SK-N-SH (cell line): ENCODE measurements at regions not wholly inside any gene's neighbourhood (a gene's known extent, or its start where the extent isn't known, plus 50 kb on each side); places are given as distances from the start of the nearest gene placed in this dataset.

Source experiments
- CTCF ChIA-PET: fragments of 300-600, 350-600 bp; formaldehyde crosslinking; extraction: SDS; loops from one replicate; lab custom pipeline; 2021; lab: Yijun Ruan, JAX
- POLR2A ChIA-PET: fragments of 350-600 bp; sonication (Branson Sonifier 250); formaldehyde crosslinking; extraction: SDS; loops from one replicate; lab custom pipeline; 2020; ENCODE audit warnings: antibody characterized with exemption, inconsistent platforms; lab: Yijun Ruan, JAX
- DNase-seq: peaks from one replicate; pipeline ENCODE4 v3.0.0; 2012
- H2AFZ ChIP-seq: fragments of 200-600 bp; sonication (generic); 2 replicates; pipeline ENCODE4 v1.8.1; 2016; ENCODE audit warnings: antibody characterized with exemption, mild to moderate bottlenecking, low read depth
- H3F3A ChIP-seq: fragments of 200-600 bp; sonication (generic); replicated peaks from 2 replicates; pipeline ENCODE3; 2016; ENCODE audit warnings: antibody characterized with exemption, mild to moderate bottlenecking; ENCODE audit not compliant: insufficient read depth
- H3K27ac ChIP-seq, 2 experiments: fragments of 200-500 bp in 1 of 2; fragments of 200-600 bp in 1 of 2; sonication (Bioruptor generic) in 1 of 2; sonication (generic), shearing (Covaris generic) in 1 of 2; 2 replicates each; pipeline versions ENCODE4 v1.5.1 to v1.6.1; 2014 to 2016; ENCODE audit warnings: low read depth in 2 of 2, inconsistent platforms in 1 of 2, low read length in 1 of 2, mild to moderate bottlenecking in 1 of 2, mixed read lengths in 1 of 2
- H3K27me3 ChIP-seq: fragments of 200-600 bp; sonication (generic), shearing (Covaris generic); 2 replicates; pipeline ENCODE4 v1.6.1; 2016; ENCODE audit warnings: mixed run types; ENCODE audit not compliant: insufficient read depth
- H3K36me3 ChIP-seq, 2 experiments: fragments of 200-500 bp in 1 of 2; fragments of 200-600 bp in 1 of 2; sonication (Bioruptor generic) in 1 of 2; sonication (generic) in 1 of 2; replicated peaks in 1 of 2; 2 replicates each; pipeline versions ENCODE3 to v1.5.1; 2014 to 2016; ENCODE audit warnings: low read length in 1 of 2, mild to moderate bottlenecking in 1 of 2; ENCODE audit not compliant: insufficient read depth in 2 of 2, control insufficient read depth in 1 of 2
- H3K4me1 ChIP-seq, 2 experiments: fragments of 200-500 bp in 1 of 2; fragments of 200-600 bp in 1 of 2; sonication (Bioruptor generic) in 1 of 2; sonication (generic), shearing (Covaris generic) in 1 of 2; 2 replicates each; pipeline versions ENCODE4 v1.5.1 to v1.6.1; 2014 to 2016; ENCODE audit warnings: low read depth in 1 of 2, low read length in 1 of 2, mixed run types in 1 of 2; ENCODE audit not compliant: insufficient read depth in 2 of 2, control insufficient read depth in 1 of 2
- H3K4me2 ChIP-seq: fragments of 200-600 bp; sonication (generic), shearing (Covaris generic); 2 replicates; pipeline ENCODE4 v1.6.1; 2017; ENCODE audit warnings: mixed run types
- H3K4me3 ChIP-seq, 2 experiments: fragments of 200-500 bp in 1 of 2; fragments of 200-600 bp in 1 of 2; sonication (Bioruptor generic) in 1 of 2; sonication (generic), shearing (Covaris generic) in 1 of 2; 2 replicates each; pipeline versions ENCODE4 v1.5.1 to v1.8.1; 2014 to 2016; ENCODE audit warnings: low read depth in 2 of 2, inconsistent platforms in 1 of 2, low read length in 1 of 2, mild to moderate bottlenecking in 1 of 2, mixed read lengths in 1 of 2, moderate library complexity in 1 of 2
- H3K79me2 ChIP-seq: fragments of 200-600 bp; sonication (generic); 2 replicates; pipeline ENCODE4 v1.8.1; 2017; ENCODE audit warnings: mild to moderate bottlenecking; ENCODE audit not compliant: insufficient read depth
- H3K9ac ChIP-seq: fragments of 200-600 bp; sonication (generic); 2 replicates; pipeline ENCODE4 v1.6.1; 2017; ENCODE audit warnings: mixed run types
- H3K9me2 ChIP-seq: fragments of 200-600 bp; sonication (generic); 2 replicates; pipeline ENCODE4 v1.6.1; 2017; ENCODE audit warnings: mixed run types
- H3K9me3 ChIP-seq: fragments of 200-600 bp; sonication (generic); 2 replicates; pipeline ENCODE4 v1.6.1; 2017; ENCODE audit warnings: mixed run types, mild to moderate bottlenecking, moderate library complexity
- H4K20me1 ChIP-seq: fragments of 200-600 bp; sonication (generic); 2 replicates; pipeline ENCODE4 v1.6.1; 2017; ENCODE audit warnings: mild to moderate bottlenecking, mixed run types; ENCODE audit not compliant: insufficient read depth
- CHD2 ChIP-seq: fragments of 150-350 bp; IDR thresholded peaks from 2 replicates; pipeline ENCODE4 v1.6.1; 2018; ENCODE audit warnings: low read length; ENCODE audit not compliant: partially characterized antibody
- ELF1 ChIP-seq: IDR thresholded peaks from 2 replicates; pipeline ENCODE4 v1.4.0; 2012
- EP300 ChIP-seq, 2 experiments: IDR thresholded peaks; 2 replicates each; pipeline versions ENCODE4 v1.4.0 to v1.6.1; 2012; ENCODE audit warnings: borderline replicate concordance in 1 of 2, low read depth in 1 of 2, low read length in 1 of 2
- EZH2phosphoT487 ChIP-seq: fragments of 200-600 bp; sonication (generic); IDR thresholded peaks from 2 replicates; pipeline ENCODE4 v1.6.1; 2017; ENCODE audit warnings: low read depth, mixed run types, mild to moderate bottlenecking, antibody characterized with exemption, moderate library complexity, borderline replicate concordance
- FOSL2 ChIP-seq: IDR thresholded peaks from 2 replicates; pipeline ENCODE4 v1.4.0; 2012; ENCODE audit warnings: low read depth, mild to moderate bottlenecking, moderate library complexity, borderline replicate concordance
- FOXJ3 ChIP-seq: sonication (generic); formaldehyde crosslinking; IDR thresholded peaks from 2 replicates; pipeline ENCODE4 v1.5.1; 2020; ENCODE audit warnings: mild to moderate bottlenecking, missing genetic modification reagents
- FOXM1 ChIP-seq: IDR thresholded peaks from 2 replicates; pipeline ENCODE4 v1.4.0; 2012; ENCODE audit warnings: low read depth, mild to moderate bottlenecking
- GABPA ChIP-seq: IDR thresholded peaks from 2 replicates; pipeline ENCODE4 v1.4.0; 2012; ENCODE audit warnings: low read depth, mild to moderate bottlenecking
- GATA2 ChIP-seq: sonication (generic); formaldehyde crosslinking; IDR thresholded peaks from 2 replicates; pipeline ENCODE4 v1.5.0; 2020; ENCODE audit warnings: mild to moderate bottlenecking, missing genetic modification reagents
- JUND ChIP-seq: IDR thresholded peaks from 2 replicates; pipeline ENCODE4 v1.4.0; 2012
- MEF2A ChIP-seq: IDR thresholded peaks from 2 replicates; pipeline ENCODE4 v1.4.0; 2012; ENCODE audit warnings: low read depth, borderline replicate concordance
- NFIC ChIP-seq: IDR thresholded peaks from 2 replicates; pipeline ENCODE4 v1.4.0; 2012; ENCODE audit warnings: borderline replicate concordance
- RAD21 ChIP-seq: IDR thresholded peaks from 2 replicates; pipeline ENCODE4 v1.6.1; 2012; ENCODE audit warnings: mild to moderate bottlenecking, low read length
- REST ChIP-seq: IDR thresholded peaks from 2 replicates; pipeline ENCODE4 v1.6.1; 2012; ENCODE audit warnings: mild to moderate bottlenecking, low read depth, low read length, moderate library complexity
- RFX5 ChIP-seq: IDR thresholded peaks from 2 replicates; pipeline ENCODE4 v1.6.1; 2012; ENCODE audit warnings: mild to moderate bottlenecking, improper control_type of control experiment, low read length
- RXRA ChIP-seq: IDR thresholded peaks from 2 replicates; pipeline ENCODE4 v1.4.0; 2012; ENCODE audit warnings: low read depth, mild to moderate bottlenecking, borderline replicate concordance
- SIN3A ChIP-seq: IDR thresholded peaks from 2 replicates; pipeline ENCODE4 v1.6.1; 2012; ENCODE audit warnings: low read depth, mild to moderate bottlenecking, low read length, moderate library complexity, borderline replicate concordance
- SMC3 ChIP-seq: IDR thresholded peaks from 2 replicates; pipeline ENCODE4 v1.6.1; 2012; ENCODE audit warnings: low read depth, low read length, improper control_type of control experiment
- TCF12 ChIP-seq: IDR thresholded peaks from 2 replicates; pipeline ENCODE4 v1.4.0; 2012
- TEAD4 ChIP-seq: IDR thresholded peaks from 2 replicates; pipeline ENCODE4 v1.4.0; 2012; ENCODE audit warnings: mild to moderate bottlenecking, borderline replicate concordance; ENCODE audit not compliant: insufficient read depth
- USF2 ChIP-seq: fragments of 150-350 bp; IDR thresholded peaks from 2 replicates; pipeline ENCODE4 v1.6.1; 2017; ENCODE audit warnings: antibody characterized with exemption, low read length, low read depth, borderline replicate concordance
- TF ChIP-seq, protein P1 (sequence below): IDR thresholded peaks from 2 replicates; pipeline ENCODE4 v1.4.0; 2012; ENCODE audit warnings: low read depth, borderline replicate concordance
- TF ChIP-seq, protein P2 (sequence below): fragments of 150-350 bp; IDR thresholded peaks from 2 replicates; pipeline ENCODE4 v1.6.1; 2016; ENCODE audit warnings: mild to moderate bottlenecking, low read depth, low read length

DNA sequence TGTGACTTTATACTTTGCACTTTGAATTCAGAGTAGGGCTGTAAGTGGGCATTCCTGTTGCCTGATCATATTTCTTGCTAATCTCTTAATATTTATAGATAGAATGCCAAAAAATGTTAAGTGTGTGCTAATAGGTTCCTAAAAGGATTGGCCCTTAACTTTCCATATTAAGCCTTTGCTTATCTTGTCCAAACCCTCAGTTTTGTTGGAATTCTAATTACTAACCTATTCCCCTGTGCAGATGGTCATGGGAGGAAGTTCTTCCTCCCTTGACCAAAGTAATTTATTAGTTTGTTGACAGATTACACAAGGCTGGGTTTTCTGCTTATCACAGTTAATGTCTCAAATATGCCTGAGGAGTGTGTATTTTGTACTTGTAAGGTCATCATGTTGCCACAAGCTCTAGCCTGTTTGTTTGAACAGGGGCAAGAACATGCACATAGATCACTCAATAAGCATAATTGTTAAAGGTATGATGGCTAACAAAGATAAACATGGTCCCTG lies 541.1 kb upstream of the SPRY2 start:
- Histone ChIP-seq H3K4me3 (no peak overlapping the region), H3K79me2 (no peaks in the 10 kb centered on the region), H3K4me2 (no peak overlapping the region), H3K27me3 (no peaks in the 10 kb centered on the region), H4K20me1 (no peaks in the 10 kb centered on the region), H3K27ac (peak overlapping the region in 1 of 2 experiments; percentile 53; a peak in 1 of 4 replicates), H3K4me1 (no peaks in the 10 kb centered on the region; a peak in 1 of 4 replicates), H3K9me2 (no peaks in the 10 kb centered on the region), H3K9me3 (no peaks in the 10 kb centered on the region), H2AFZ (no peak overlapping the region), H3K9ac (no peak overlapping the region), H3F3A (no peaks in the 10 kb centered on the region), H3K36me3 (no peaks in the 10 kb centered on the region)
- no peak for DNase-seq
- POLR2A ChIA-PET, result no interaction called here
- TF ChIP-seq GABPA (no peak), FOXJ3 (no peak), FOSL2 (no peak), NFIC (no peak), RAD21 (no peak), FOXM1 (no peak), SMC3 (no peak), GATA2 (CRISPR knock-in tag) (no peak), SIN3A (no peak), CHD2 (no peak), RFX5 (no peak), TCF12 (no peak), ELF1 (no peak), RXRA (no peak), EZH2phosphoT487 (no peak)
- TF ChIP-seq, protein P1, sequence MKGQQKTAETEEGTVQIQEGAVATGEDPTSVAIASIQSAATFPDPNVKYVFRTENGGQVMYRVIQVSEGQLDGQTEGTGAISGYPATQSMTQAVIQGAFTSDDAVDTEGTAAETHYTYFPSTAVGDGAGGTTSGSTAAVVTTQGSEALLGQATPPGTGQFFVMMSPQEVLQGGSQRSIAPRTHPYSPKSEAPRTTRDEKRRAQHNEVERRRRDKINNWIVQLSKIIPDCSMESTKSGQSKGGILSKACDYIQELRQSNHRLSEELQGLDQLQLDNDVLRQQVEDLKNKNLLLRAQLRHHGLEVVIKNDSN, result no peak
- TF ChIP-seq, protein P2, sequence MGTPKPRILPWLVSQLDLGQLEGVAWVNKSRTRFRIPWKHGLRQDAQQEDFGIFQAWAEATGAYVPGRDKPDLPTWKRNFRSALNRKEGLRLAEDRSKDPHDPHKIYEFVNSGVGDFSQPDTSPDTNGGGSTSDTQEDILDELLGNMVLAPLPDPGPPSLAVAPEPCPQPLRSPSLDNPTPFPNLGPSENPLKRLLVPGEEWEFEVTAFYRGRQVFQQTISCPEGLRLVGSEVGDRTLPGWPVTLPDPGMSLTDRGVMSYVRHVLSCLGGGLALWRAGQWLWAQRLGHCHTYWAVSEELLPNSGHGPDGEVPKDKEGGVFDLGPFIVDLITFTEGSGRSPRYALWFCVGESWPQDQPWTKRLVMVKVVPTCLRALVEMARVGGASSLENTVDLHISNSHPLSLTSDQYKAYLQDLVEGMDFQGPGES, result no peak
- TF ChIP-seq, all 33 proteins: peak for 0
- CTCF ChIA-PET, result no interaction called here

DNA sequence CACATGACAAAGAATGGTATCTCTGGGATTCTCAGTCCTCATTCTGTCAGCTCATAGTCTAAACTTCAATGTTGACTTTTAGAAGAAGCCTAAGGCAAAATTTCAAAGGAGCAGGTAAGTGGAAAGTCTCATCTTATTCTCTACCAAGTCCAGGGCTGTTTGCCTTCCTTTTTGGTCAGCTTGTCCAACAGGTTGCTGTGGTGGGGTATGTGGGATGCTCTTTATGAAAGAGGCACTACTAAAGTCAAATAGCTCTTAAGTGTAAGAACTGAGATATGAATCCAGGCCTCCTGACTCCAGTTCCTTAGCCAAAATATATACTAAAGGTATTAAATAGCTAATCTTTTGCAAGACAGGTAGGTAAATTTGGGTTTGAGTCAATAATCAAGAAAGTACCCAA lies 540.6 kb upstream of the SPRY2 start:
- POLR2A ChIA-PET, result no interaction called here
- H3K27ac ChIP-seq, result peak overlapping the region in 1 of 2 experiments; percentile 47; a peak in 1 of 4 replicates
- no peaks in the 10 kb centered on the region; a peak in 1 of 4 replicates for H3K4me1 ChIP-seq
- H2AFZ ChIP-seq, result no peak overlapping the region
- no peaks in the 10 kb centered on the region for H4K20me1 ChIP-seq
- no peak for DNase-seq
- no peaks in the 10 kb centered on the region for H3K36me3 ChIP-seq
- no peak overlapping the region for H3K9ac ChIP-seq
- H3K9me3 ChIP-seq, result no peaks in the 10 kb centered on the region
- no peak overlapping the region for H3K4me3 ChIP-seq
- CTCF ChIA-PET, result no interaction called here
- H3K9me2 ChIP-seq, result no peaks in the 10 kb centered on the region
- no peaks in the 10 kb centered on the region for H3F3A ChIP-seq
- no peak overlapping the region for H3K4me2 ChIP-seq
- H3K79me2 ChIP-seq, result no peaks in the 10 kb centered on the region
- no peaks in the 10 kb centered on the region for H3K27me3 ChIP-seq
- TF ChIP-seq JUND, result no peak
- TF ChIP-seq FOXJ3, result no peak
- TF ChIP-seq EP300 (IDR thresholded peaks at IDR 0.05; ENCODE audit: borderline replicate concordance in 1 of 2, low read depth in 1 of 2, low read length in 1 of 2), result no peak
- no peak for TF ChIP-seq RFX5
- TF ChIP-seq ELF1, result no peak
- no peak for TF ChIP-seq EZH2phosphoT487
- no peak for TF ChIP-seq RXRA
- no peak for TF ChIP-seq MEF2A
- TF ChIP-seq USF2, result no peak
- no peak for TF ChIP-seq REST
- no peak for TF ChIP-seq TEAD4
- TF ChIP-seq SIN3A, result no peak
- TF ChIP-seq, protein P1, result no peak
